ENCODE measurements at regions not wholly inside any gene's neighbourhood (a gene's known extent, or its start where the extent isn't known, plus 50 kb on each side); places are given as distances from the start of the nearest gene placed in this dataset.

GRCh38 chr4:41329361-41329760 is 72.6 kb downstream of the UCHL1 start:
- TF ChIP-seq CTCF (IDR thresholded peaks at IDR 0.05) (no peak), POLR2A (IDR thresholded peaks at IDR 0.05) (no peak)
